GM08714 (cell line): ENCODE measurements at regions not wholly inside any gene's neighbourhood (a gene's known extent, or its start where the extent isn't known, plus 50 kb on each side); places are given as distances from the start of the nearest gene placed in this dataset.

Source experiments
- H3K4me3 ChIP-seq: fragments of 200-500 bp; sonication (Bioruptor generic); 2 replicates; pipeline ENCODE4 v1.5.1; 2014; ENCODE audit warnings: mild to moderate bottlenecking, low read length, inconsistent platforms
- ZNF274 ChIP-seq: IDR thresholded peaks from 2 replicates; pipeline ENCODE4 v1.6.1; 2012; ENCODE audit warnings: mild to moderate bottlenecking, low read depth, low read length

DNA sequence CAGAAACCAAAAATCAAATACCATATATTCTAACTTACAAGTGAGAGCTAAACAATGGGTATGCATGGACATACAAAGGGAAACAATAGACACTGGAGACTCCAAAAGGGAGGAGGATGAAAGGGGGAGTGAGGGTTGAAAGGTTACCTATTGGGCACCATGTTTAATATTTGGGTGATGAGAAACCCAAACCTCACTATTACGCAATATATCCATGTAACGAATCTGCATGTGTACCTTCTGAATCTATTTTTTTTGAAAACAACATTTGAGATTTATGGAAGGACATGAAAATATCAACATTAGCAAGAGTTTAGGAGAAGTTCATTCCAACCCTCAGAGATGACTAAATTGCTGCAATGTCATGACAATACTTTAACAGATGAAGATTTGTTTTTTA is 586.1 kb downstream of the GBA3 start:
- no peak for TF ChIP-seq ZNF274

DNA sequence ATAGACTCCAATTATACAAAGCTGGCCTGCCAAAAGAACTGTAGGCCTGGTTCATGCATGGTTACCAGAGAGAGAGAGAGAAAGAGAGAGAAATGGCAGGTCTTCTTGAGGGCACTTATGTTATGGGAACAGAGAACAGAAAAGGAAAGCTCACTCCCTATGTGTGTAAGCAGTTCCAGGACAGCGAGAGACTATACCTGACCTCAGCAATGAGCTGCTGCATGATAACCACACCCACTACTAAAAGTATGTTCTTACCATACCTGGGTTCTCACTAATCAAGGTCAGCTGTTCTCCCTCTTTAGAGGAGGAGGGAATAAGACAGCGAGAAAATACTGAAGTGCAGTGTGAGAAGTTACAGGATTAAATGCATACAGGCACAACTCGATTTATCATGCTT is 583.3 kb downstream of the GBA3 start:
- TF ChIP-seq ZNF274: no peak
- no peak overlapping the region for H3K4me3 ChIP-seq

More for the DNA sequence above, 586.1 kb downstream of the GBA3 start:
- no peak overlapping the region for H3K4me3 ChIP-seq

DNA sequence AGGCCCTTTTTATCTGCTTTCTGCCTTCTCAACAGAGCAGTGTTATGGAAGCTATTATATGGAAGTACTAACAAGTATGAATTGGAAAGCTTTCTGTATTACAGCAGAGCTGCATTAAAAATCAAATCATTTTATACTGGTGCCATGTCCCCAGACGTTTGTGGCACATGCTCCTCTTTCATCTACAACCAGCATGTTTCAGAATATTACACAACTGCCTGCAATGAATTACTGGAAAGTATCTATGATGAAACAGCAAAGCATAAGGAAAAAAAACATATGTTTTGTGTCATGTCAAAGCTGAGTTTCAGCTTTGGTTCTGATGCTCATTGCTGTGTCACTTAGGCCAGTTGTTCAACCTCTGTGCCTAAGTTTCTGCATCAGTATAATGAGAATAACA is 576.8 kb downstream of the GBA3 start:
- no peak for TF ChIP-seq ZNF274
- H3K4me3 ChIP-seq: no peak overlapping the region

GRCh38 chr4:23268072-23268771 is 575.5 kb downstream of the GBA3 start:
- H3K4me3 ChIP-seq: no peak overlapping the region
- no peak for TF ChIP-seq ZNF274

DNA sequence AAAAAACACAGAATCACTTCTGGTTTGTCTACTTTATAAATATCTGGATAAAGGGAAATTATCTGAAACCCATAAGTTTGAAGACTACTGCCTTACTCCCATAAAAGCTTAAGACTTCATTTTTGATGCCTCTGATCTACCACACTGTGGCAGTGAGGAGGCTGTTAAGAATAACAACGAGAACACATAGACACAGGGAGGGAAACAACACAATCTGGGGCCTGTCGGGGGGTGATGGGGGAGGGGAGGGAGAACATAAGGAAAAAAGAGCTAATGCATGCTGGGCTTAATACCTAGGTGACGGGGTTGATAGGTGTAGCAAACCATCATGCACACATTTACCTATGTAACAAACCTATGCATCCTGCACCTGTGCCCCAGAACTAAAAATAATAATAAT is 573.7 kb downstream of the GBA3 start:
- no peak for TF ChIP-seq ZNF274
- H3K4me3 ChIP-seq: no peak overlapping the region

DNA sequence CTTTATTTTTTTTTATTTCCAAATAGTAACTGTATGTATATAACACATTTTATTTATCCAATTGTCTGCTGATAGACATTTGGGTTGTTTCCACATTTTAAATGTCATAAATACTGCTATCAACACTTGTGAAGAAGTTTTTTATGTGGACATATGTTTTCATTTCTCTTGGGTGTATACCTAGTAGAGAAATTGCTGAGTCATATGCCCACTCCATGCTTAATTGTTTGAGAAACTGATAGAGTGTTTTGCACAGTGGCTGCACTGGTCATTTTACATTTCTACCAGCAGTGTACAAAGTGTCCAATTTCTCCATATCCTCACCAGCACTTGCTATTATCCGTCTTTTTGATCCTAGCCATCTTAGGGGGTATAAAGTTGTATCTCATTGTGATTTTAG is 567.8 kb downstream of the GBA3 start:
- no peak for TF ChIP-seq ZNF274
- no peak overlapping the region for H3K4me3 ChIP-seq

DNA sequence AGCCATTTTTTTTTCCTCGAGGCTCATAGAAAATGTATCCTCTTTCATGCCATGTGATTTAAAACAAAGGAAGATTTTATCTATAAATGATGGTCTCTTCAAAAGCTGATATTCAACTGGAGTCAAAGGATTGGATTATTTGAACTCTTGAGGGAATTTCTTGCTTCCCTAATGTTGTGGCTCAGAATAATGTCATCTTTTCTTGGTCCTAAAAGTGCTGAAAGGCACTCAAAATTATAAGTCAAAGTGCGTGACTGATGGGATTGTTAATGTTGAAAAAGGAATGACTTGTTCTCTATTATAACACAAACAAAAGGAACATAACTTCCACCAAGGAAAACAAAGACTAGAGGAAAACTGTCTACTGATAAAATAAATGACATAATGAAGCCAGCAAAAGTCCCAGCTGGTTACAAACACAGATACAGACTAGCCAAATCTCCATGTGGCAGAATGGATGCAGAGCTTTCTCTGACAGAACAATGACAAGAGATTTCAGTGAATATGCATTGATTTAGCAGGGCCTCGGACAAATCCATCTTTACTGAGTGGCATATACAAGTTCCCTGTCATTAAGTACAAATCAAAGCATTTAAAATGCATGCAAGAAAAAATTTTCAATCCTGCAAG is 552.6 kb downstream of the GBA3 start:
- no peak for TF ChIP-seq ZNF274
- H3K4me3 ChIP-seq: no peak overlapping the region

DNA sequence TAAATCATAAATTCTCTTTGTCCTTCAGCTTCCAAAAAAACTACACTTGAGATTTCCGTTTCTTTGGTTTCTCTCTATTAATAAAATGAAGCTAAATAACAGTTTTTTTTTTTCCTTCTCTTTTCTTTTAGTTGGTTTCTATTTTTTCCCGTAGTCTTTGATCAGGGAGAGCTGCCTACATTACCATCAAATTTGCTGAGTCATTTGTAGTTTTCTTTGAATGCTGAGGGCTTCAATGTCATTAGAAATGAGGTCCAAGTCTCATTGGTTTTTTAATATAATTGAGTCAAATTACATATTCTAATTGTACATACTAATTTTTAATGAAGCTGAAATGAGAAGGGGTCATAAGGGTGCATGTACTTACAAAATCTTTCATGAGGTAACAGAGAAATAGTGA is 550.2 kb downstream of the GBA3 start:
- H3K4me3 ChIP-seq: no peak overlapping the region
- TF ChIP-seq ZNF274: no peak

DNA sequence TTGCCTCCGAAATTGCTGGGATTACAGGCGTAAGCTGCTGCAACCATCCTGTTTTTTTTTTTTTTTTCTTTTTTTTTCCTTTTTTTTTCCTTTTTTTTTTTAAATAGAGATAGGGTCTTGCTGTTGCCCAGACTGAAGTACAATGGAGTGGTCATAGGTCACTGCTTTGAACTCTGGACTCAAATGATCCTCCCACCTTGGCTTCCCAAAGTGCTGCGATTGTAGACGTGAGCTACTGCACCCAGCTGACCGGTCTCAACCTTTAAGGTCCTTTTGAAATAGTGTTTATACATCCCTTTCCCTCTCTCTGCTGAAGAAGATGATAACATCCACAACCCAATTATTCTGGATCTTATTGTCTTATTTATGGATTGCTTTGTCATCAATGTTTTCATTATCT is 548.7 kb downstream of the GBA3 start:
- TF ChIP-seq ZNF274: no peak
- no peak overlapping the region for H3K4me3 ChIP-seq

DNA sequence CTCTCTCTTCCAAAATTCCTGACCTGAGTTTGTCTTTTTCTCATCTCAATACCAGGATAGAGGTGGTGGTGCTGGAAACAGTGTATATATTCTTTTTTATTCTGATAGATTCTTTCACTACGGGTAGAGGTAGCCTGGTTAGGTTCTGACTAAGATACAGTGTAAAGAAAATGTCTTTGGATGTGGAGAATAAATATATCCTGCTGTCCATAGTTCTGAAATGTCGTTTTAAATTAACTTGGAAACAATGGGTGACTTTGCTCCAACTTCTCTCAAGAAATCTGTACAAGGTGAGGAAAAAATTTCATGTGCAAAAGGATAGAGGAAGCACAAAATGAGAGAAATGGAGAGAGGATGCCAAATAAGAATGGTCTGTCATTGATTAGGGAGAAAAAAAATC is 546.1 kb downstream of the GBA3 start:
- no peak for TF ChIP-seq ZNF274
- no peak overlapping the region for H3K4me3 ChIP-seq

GRCh38 chr4:23237771-23238170 is 545.0 kb downstream of the GBA3 start:
- H3K4me3 ChIP-seq: no peak overlapping the region
- no peak for TF ChIP-seq ZNF274

GRCh38 chr4:23235628-23236390 is 543.1 kb downstream of the GBA3 start:
- TF ChIP-seq ZNF274: no peak
- no peak overlapping the region for H3K4me3 ChIP-seq

DNA sequence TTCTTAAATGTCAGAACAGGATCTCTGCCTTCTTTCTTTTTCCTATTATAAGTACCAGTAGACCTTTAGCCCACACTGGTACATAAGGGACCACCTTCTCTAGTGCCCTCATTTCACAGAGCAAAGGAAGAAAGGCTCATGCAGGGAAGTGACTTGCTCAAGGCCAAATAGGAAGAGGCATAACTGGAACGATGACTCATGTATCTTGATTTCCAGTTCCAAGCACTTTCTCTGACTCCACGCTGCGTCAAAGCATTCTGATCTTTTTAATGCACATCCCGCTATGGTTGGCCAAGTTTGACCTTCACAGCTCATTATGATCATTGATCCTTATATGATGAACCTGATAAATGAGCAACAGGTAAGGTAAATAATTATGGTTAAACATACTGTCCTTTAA is 542.0 kb downstream of the GBA3 start:
- TF ChIP-seq ZNF274: no peak

GRCh38 chr4:23234018-23234417 is 541.3 kb downstream of the GBA3 start:
- no peak for TF ChIP-seq ZNF274
- H3K4me3 ChIP-seq: no peak overlapping the region

More for the DNA sequence above, 542.0 kb downstream of the GBA3 start:
- H3K4me3 ChIP-seq: no peak overlapping the region

- no peak for TF ChIP-seq ZNF274
Measured at GRCh38 chr4:23233596-23233995, 540.9 kb downstream of the GBA3 start.

More at GRCh38 chr4:23233596-23233995, 540.9 kb downstream of the GBA3 start:
- no peak overlapping the region for H3K4me3 ChIP-seq
